Loucy (cell line): ENCODE measurements at regions not wholly inside any gene's neighbourhood (a gene's known extent, or its start where the extent isn't known, plus 50 kb on each side); places are given as distances from the start of the nearest gene placed in this dataset.

Source experiments
- H2AFZ ChIP-seq: fragments of 200-600 bp; sonication (generic); 2 replicates; pipeline ENCODE4 v1.6.0; 2016; ENCODE audit warnings: antibody characterized with exemption, mild to moderate bottlenecking, low read length, moderate library complexity
- H3F3A ChIP-seq: fragments of 200-600 bp; 2 replicates; pipeline ENCODE4 v1.6.0; 2016; ENCODE audit warnings: antibody characterized with exemption, low read depth, mild to moderate bottlenecking
- H3K27me3 ChIP-seq: fragments of 200-600 bp; sonication (generic); 2 replicates; pipeline ENCODE4 v1.6.1; 2014; ENCODE audit warnings: low read length, mild to moderate bottlenecking; ENCODE audit not compliant: insufficient read depth, poor library complexity, severe bottlenecking
- H3K36me3 ChIP-seq: fragments of 200-600 bp; sonication (generic); 2 replicates; pipeline ENCODE4 v1.6.1; 2016; ENCODE audit warnings: low read length; ENCODE audit not compliant: insufficient read depth
- H3K4me1 ChIP-seq: fragments of 200-600 bp; sonication (generic); 2 replicates; pipeline ENCODE4 v1.5.1; 2014; ENCODE audit warnings: low read length, mild to moderate bottlenecking; ENCODE audit not compliant: insufficient read depth, poor library complexity, severe bottlenecking
- H3K4me2 ChIP-seq: fragments of 200-600 bp; sonication (generic); 2 replicates; pipeline ENCODE4 v1.6.0; 2014; ENCODE audit warnings: antibody characterized with exemption, low read length, low read depth, mild to moderate bottlenecking; ENCODE audit not compliant: poor library complexity, severe bottlenecking
- H3K4me3 ChIP-seq: fragments of 200-600 bp; sonication (generic); 2 replicates; pipeline ENCODE4 v1.5.1; 2014; ENCODE audit warnings: low read length, mild to moderate bottlenecking, mixed read lengths; ENCODE audit not compliant: poor library complexity, severe bottlenecking
- H3K79me2 ChIP-seq: fragments of 200-600 bp; sonication (generic); 2 replicates; pipeline ENCODE4 v1.6.1; 2014; ENCODE audit warnings: low read length; ENCODE audit not compliant: insufficient read depth
- H3K9ac ChIP-seq: fragments of 200-600 bp; sonication (generic); 2 replicates; pipeline ENCODE4 v1.6.0; 2014; ENCODE audit warnings: mild to moderate bottlenecking, low read depth, low read length, moderate library complexity; ENCODE audit not compliant: poor library complexity, severe bottlenecking
- H3K9me2 ChIP-seq: fragments of 200-600 bp; sonication (generic); replicated peaks from 2 replicates; pipeline ENCODE4 v1.6.1; 2016; ENCODE audit warnings: low read depth, low read length, mixed read lengths
- H3K9me3 ChIP-seq: fragments of 200-600 bp; sonication (generic); 2 replicates; pipeline ENCODE4 v1.6.1; 2014; ENCODE audit warnings: mild to moderate bottlenecking, antibody characterized with exemption, low read length, low read depth; ENCODE audit not compliant: insufficient read depth
- H4K20me1 ChIP-seq: fragments of 200-600 bp; sonication (generic); 2 replicates; pipeline ENCODE4 v1.6.0; 2014; ENCODE audit warnings: antibody characterized with exemption, low read length, mild to moderate bottlenecking; ENCODE audit not compliant: insufficient read depth, poor library complexity, severe bottlenecking
- EZH2phosphoT487 ChIP-seq: fragments of 200-600 bp; IDR thresholded peaks from 2 replicates; pipeline ENCODE4 v1.6.1; 2018; ENCODE audit warnings: antibody characterized with exemption, mild to moderate bottlenecking, moderate library complexity, borderline replicate concordance
- TF ChIP-seq, protein P1 (sequence below): fragments of 200-600 bp; sonication (generic); conservative IDR thresholded peaks from 2 replicates; pipeline ENCODE4 v1.5.1; 2014; ENCODE audit warnings: mild to moderate bottlenecking, antibody characterized with exemption, low read length

GRCh38 chr17:69732272-69732918 is 317.9 kb downstream of the MAP2K6 start:
- no peak overlapping the region for H3K4me3 ChIP-seq
- no peaks in the 10 kb centered on the region for H3K9me2 ChIP-seq
- no peaks in the 10 kb centered on the region for H3K79me2 ChIP-seq
- no peak for TF ChIP-seq EZH2phosphoT487
- TF ChIP-seq, protein P1, sequence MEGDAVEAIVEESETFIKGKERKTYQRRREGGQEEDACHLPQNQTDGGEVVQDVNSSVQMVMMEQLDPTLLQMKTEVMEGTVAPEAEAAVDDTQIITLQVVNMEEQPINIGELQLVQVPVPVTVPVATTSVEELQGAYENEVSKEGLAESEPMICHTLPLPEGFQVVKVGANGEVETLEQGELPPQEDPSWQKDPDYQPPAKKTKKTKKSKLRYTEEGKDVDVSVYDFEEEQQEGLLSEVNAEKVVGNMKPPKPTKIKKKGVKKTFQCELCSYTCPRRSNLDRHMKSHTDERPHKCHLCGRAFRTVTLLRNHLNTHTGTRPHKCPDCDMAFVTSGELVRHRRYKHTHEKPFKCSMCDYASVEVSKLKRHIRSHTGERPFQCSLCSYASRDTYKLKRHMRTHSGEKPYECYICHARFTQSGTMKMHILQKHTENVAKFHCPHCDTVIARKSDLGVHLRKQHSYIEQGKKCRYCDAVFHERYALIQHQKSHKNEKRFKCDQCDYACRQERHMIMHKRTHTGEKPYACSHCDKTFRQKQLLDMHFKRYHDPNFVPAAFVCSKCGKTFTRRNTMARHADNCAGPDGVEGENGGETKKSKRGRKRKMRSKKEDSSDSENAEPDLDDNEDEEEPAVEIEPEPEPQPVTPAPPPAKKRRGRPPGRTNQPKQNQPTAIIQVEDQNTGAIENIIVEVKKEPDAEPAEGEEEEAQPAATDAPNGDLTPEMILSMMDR = no peak
- H3F3A ChIP-seq = no peaks in the 10 kb centered on the region
- no peaks in the 10 kb centered on the region for H3K27me3 ChIP-seq
- no peaks in the 10 kb centered on the region for H4K20me1 ChIP-seq
- H3K4me2 ChIP-seq = no peak overlapping the region
- H3K4me1 ChIP-seq = no peaks in the 10 kb centered on the region
- H3K36me3 ChIP-seq = no peaks in the 10 kb centered on the region
- H3K9me3 ChIP-seq = no peaks in the 10 kb centered on the region
- no peak overlapping the region for H3K9ac ChIP-seq
- no peak overlapping the region for H2AFZ ChIP-seq

DNA sequence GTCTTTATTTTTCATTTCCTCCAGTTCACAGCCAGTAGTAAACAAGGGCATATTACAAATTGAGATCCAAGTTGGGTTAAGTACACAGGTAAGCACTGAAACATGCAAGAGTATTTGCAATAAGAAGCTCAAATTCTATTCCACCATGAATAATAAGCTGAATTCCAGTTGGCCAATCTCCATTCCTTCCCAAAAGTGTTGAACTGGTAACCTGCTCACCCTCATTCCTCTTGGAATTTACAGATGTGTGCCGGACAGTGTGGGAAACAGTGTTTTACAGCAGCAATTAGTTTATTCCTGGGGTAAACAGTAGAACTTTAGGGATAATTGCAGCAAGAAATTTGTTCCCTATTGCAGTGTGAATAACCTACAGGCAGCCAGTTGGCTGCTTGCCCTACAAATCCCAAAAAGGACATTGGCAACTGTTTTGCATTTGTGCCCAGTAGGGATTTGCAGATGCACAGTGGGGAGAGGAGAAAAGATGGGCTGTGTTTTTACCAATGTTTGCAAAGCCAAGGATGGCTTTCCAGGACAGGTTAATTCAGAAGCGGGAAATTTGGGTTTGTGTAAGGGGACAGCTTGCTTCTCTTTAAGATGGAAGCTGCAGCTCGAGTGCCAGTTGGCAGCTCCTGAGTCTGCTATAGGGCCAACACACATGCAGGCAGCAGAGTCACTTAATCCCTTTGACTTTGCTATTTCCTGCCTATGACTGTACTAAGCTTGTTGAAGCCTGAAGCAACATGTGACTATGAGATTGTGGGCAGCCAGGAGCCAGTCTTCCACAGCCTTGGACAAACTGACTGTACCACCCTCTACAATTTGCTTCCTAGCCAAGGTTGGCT is 318.9 kb downstream of the MAP2K6 start:
- H3F3A ChIP-seq = no peaks in the 10 kb centered on the region
- no peak overlapping the region for H3K9ac ChIP-seq
- H3K4me3 ChIP-seq = no peak overlapping the region
- no peaks in the 10 kb centered on the region for H3K9me3 ChIP-seq
- H3K4me2 ChIP-seq = no peak overlapping the region
- no peaks in the 10 kb centered on the region for H3K9me2 ChIP-seq
- no peaks in the 10 kb centered on the region for H3K27me3 ChIP-seq
- H3K79me2 ChIP-seq = no peaks in the 10 kb centered on the region
- H2AFZ ChIP-seq = no peak overlapping the region
- H3K36me3 ChIP-seq = no peaks in the 10 kb centered on the region
- TF ChIP-seq, protein P1 = no peak
- TF ChIP-seq EZH2phosphoT487 = no peak
- no peaks in the 10 kb centered on the region for H3K4me1 ChIP-seq
- H4K20me1 ChIP-seq = no peaks in the 10 kb centered on the region

GRCh38 chr17:69734656-69735055 is 320.2 kb downstream of the MAP2K6 start:
- Histone ChIP-seq H3K79me2 (no peaks in the 10 kb centered on the region), H2AFZ (no peak overlapping the region), H4K20me1 (no peaks in the 10 kb centered on the region), H3K4me3 (no peak overlapping the region), H3K4me1 (no peaks in the 10 kb centered on the region), H3K9me3 (no peaks in the 10 kb centered on the region), H3K9ac (no peak overlapping the region), H3K4me2 (no peak overlapping the region), H3K36me3 (no peaks in the 10 kb centered on the region), H3F3A (no peaks in the 10 kb centered on the region), H3K27me3 (no peaks in the 10 kb centered on the region), H3K9me2 (no peaks in the 10 kb centered on the region)
- TF ChIP-seq EZH2phosphoT487 = no peak
- TF ChIP-seq, protein P1 = no peak
